Peyer's patch (tissue), 4 donors: ENCODE measurements at regions not wholly inside any gene's neighbourhood (a gene's known extent, or its start where the extent isn't known, plus 50 kb on each side); places are given as distances from the start of the nearest gene placed in this dataset.

ENCODE experiments used
- CTCF ChIP-seq, 6 experiments: fragments of 450-650 bp in 4 of 6; fragments of 200-600 bp in 2 of 6; sonication (generic) in 1 of 6; IDR thresholded peaks; one replicate each; pipeline ENCODE4 v1.5.1; 2017 to 2019; ENCODE audit warnings: antibody characterized with exemption in 6 of 6, mild to moderate bottlenecking in 3 of 6, moderate library complexity in 1 of 6
- POLR2A ChIP-seq, 2 donors: fragments of 450-650 bp; IDR thresholded peaks; one replicate each; pipeline ENCODE4 v1.5.1; 2017; ENCODE audit warnings: antibody characterized with exemption in 2 of 2, mild to moderate bottlenecking in 2 of 2, moderate library complexity in 2 of 2

- TF ChIP-seq CTCF (IDR thresholded peaks at IDR 0.05) (no peak), POLR2A (IDR thresholded peaks at IDR 0.05) (no peak)
Observed at GRCh38 chr22:48106715-48107259, 1344.3 kb downstream of the TBC1D22A start.
